HCEC 1CT (cell line): ENCODE measurements at regions not wholly inside any gene's neighbourhood (a gene's known extent, or its start where the extent isn't known, plus 50 kb on each side); places are given as distances from the start of the nearest gene placed in this dataset.
"Not testable (repeated sequence)": the region's sequence is repeated elsewhere in the genome, so short reads cannot be mapped to it uniquely, and the experiment has no call there.

ENCODE experiments used
- DNase-seq: peaks from one replicate; pipeline ENCODE4 v3.0.0-alpha.2; 2017

DNA sequence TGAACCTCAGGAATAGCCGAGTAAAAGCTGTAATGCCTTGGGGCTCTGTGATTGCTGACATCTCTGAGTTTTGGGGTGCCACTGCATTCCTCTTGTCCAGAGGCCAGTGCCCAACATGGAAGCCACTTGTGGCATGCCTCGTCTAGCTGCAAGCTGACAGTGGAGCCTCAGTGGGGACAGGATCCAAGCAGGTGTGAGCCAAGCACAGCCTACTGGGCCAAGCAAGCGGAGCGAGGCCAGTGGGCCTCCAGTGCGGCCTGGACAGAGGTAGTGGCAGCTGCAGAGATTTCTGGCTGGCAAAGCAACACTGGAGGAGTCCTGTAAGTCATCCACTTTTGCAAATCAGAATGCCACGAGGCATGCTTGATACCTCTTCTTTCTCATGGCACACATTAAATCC, 1038.2 kb upstream of the CNTN5 start:
- DNase-seq: no peak

- DNase-seq: no peak
Observed at GRCh38 chr11:97989121-97989520, 1031.6 kb upstream of the CNTN5 start.

GRCh38 chr11:97990162-97990920, 1030.4 kb upstream of the CNTN5 start:
- no peak for DNase-seq

GRCh38 chr11:97993562-97993961, 1027.2 kb upstream of the CNTN5 start:
- DNase-seq: no peak

DNA sequence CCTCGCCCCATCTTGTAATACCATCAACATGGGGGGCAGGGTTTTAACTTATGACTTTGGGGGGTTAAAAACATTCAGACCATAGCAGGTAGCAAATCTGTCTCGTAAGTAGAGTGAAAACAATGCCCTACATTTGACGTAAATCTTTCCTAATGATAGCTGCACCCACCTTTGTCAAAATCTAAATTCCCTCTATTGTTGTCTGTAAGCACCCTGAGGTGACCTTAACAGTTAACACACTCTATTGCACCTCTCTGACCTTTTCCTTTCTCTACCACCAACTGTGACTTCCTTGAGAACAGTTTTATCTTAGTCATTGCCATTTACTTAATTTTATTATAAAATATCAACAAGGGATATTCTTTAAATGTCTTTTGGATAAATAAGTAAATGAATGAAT, 1024.9 kb upstream of the CNTN5 start:
- no peak for DNase-seq

DNA sequence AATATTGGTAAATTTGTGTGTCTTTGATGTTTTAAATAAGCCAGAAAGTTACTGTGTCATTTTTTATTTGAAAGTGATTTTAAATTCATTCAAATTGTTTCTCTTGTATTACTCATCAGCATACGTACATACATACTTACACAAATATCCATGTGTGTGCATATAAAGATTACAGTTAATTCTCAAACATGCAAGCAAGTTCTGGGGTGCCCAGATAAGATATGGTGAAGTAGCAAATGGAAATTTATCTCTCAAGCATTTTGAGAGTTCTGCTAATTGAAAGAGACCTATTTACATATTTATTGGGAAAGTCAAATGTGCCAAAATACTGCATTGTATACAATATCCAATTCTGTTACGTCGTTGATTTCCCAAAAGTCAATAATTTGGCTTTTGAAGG, 1024.0 kb upstream of the CNTN5 start:
- DNase-seq: no peak

DNA sequence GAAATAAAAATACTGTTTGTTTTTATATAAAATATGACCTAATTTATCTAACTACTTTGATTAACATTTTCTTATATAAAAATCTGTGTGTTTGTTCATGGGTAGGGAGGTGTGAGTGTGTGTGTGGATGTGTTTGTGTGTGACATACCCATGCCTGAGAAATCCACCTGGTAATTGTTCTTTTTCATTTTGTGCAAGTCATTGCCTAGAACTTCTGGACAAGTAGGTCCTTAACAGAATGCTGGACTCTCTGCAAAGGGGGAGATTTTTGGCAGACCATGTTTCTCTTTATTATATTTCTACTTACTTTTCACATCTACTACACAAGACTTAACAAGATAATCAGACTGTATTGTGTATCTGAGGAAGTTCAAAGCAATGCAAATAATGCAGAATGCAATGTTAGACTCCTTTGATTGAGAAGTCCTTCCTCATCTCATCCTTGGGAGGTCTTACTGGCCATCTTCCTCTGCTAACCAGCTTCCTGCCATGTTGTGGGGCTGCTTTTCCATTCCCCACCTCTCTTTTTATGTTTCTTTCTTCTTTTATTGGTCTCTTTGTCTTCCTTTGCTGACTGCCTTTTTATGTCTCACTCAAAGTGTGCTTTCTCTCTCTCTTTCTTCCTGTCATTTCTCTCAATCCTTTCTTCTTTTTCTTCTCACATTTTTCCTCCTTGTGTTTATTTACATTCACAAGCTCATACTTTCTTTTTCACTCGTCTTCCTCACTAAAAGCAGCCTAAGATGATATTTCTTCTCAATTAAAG, 1017.0 kb upstream of the CNTN5 start:
- DNase-seq: no peak

GRCh38 chr11:98007072-98007471, 1013.7 kb upstream of the CNTN5 start:
- no peak for DNase-seq

DNA sequence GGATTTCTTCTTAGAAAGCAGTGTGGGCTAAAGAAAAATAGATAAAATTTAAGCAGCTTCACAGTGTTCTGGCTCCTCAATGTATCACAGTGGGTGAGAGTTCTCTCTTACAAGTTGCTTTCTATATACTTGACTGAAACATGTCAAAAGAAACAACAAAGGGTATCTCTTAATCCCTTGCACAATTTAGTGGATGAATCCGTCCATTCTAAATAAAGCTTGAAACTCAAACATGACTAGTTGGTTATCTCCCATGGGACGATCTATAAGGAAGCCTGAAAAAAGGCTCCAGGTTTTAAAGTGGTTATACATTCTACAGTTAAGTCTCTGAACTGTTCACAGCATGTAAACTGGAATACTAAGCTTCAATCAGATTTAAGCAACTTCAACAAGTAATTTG, 993.1 kb upstream of the CNTN5 start:
- no peak for DNase-seq

DNA sequence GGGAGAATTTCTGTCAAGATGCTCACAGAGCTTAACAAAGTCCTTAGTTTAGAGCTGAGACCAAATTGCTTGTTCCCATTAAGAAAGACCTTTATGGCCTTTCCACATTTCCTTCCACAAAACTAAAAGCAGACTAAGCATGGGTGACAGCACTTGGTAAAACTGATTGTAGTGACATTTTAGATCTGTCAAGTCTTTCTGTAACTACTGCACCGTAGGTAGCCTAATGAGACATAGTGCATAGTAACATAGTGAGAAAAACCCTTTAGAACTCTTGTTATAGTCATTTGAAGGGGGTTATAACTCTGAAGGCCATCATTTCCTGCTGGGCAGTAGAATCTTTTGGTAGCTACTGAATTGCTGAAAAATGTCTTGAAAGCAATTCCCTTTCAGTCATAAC, 990.9 kb upstream of the CNTN5 start:
- DNase-seq: no peak

DNA sequence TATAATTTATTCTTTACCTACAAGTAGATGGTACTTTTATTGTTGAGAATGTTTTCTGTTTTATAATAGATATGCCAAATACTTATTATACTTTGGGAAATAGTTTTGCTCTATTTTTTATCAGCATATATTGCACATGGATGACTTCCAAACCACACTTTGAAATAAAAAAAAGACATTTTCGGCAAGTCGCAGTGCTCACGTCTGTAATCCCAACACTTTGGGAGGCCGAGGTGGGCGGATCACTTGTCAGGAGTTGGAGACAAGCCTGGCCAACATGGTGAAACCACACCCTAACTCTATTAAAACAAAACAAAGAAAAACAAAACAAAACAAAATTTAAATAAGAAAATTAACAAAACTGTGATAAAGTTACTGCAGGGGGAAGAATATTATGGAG, 983.9 kb upstream of the CNTN5 start:
- DNase-seq: no peak

DNA sequence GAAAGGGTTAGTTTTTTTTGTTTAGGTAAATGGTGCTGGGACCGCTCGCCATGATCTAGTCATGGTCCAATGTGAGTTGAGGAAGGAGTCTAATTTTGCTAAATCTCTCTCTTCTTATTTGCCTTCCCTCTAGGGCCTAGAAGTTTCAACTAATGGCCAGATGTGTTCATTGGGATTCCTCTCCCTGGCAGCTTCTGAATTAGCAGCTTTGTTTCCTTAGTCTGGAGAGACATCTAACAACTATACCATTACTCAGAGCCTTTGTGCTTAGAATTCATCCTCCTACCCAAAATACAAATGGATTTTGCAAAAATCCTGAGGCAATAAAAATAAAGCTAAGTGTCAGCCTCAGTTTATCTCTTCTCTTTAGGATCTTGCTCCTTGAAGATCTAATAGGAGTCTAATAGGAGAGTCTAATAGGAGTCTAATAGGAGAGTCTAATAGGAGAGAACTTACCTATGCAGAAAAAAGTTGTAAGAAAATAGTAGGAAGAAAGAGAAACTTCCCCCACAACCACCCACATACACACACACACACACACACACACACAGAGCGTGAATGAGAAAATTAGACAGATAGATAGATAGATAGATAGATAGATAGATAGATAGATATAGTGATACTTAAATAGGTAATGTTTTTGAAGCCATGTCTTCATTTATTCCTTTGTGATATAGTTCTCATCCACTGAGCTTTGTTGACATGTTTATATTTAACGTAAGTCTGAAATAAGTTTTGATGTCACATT, 980.5 kb upstream of the CNTN5 start:
- DNase-seq: no peak

DNA sequence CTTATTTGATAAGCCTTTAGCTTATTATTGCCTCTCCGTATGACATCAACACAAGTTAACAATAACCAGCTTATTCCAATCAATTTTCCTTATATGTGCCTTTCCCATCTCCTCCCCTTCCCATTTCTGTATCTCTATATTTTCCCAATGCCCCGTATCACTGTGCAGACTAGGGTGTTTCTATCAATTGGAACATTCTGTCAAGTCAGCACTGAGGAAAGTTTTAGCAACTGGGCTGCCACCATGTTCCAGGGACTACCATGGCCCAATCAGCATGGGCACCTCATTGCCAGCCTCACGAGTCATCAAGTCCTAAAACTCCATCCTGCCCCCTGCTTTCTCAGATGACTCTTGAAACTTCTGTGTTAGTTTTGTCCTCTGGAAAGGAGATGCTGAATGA, 973.1 kb upstream of the CNTN5 start:
- no peak for DNase-seq

GRCh38 chr11:98053851-98054250, 966.9 kb upstream of the CNTN5 start:
- DNase-seq: no peak

GRCh38 chr11:98056945-98057344, 963.8 kb upstream of the CNTN5 start:
- no peak for DNase-seq

- no peak for DNase-seq
Observed at GRCh38 chr11:98059488-98059887, 961.3 kb upstream of the CNTN5 start.

DNA sequence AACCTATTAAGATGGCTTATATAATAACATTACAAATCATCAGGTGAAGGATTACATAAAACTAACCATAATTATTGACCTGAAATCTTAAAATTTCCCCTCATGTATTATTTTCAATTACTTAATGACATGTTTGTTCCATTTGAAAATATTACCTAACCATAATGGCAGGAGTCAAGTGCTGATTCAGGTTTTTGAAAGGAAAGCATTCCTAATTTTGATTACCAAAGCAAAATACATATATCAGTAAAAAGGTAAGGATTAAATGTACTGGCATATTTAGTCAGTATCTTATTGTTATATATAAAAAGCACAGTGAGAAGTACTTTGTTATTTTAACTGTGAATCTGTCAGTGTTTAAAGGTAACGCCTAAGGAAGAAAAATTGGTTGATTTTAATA, 960.0 kb upstream of the CNTN5 start:
- DNase-seq: no peak

DNA sequence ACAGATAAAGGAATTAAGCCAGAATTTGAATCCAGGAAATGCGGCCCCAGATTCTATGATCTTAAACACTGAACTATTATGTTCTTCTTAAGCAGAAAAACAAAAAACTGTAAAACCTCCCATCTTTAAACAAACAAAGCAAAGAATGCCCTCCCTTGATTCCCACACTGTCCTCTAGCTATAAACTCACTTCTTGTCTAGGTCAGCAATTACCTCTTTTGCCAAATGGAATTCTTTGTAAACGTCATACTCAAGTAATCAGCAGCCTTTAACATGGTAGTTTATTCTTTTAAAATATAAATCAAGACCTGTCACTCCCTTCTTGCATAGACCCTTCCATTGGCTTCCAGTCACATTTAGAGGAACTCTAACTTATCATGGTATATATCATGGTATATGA, 958.9 kb upstream of the CNTN5 start:
- DNase-seq: no peak

GRCh38 chr11:98062714-98063113, 958.0 kb upstream of the CNTN5 start:
- no peak for DNase-seq

- DNase-seq: no peak
Observed at GRCh38 chr11:98068251-98068650, 952.5 kb upstream of the CNTN5 start.

GRCh38 chr11:98069147-98069546, 951.6 kb upstream of the CNTN5 start:
- not testable (repeated sequence) for DNase-seq

- no peak for DNase-seq
Observed at GRCh38 chr11:98069861-98070260, 950.9 kb upstream of the CNTN5 start.

GRCh38 chr11:98090861-98091505, 929.8 kb upstream of the CNTN5 start:
- no peak for DNase-seq
